ENCODE measurements at regions not wholly inside any gene's neighbourhood (a gene's known extent, or its start where the extent isn't known, plus 50 kb on each side); places are given as distances from the start of the nearest gene placed in this dataset.

DNA sequence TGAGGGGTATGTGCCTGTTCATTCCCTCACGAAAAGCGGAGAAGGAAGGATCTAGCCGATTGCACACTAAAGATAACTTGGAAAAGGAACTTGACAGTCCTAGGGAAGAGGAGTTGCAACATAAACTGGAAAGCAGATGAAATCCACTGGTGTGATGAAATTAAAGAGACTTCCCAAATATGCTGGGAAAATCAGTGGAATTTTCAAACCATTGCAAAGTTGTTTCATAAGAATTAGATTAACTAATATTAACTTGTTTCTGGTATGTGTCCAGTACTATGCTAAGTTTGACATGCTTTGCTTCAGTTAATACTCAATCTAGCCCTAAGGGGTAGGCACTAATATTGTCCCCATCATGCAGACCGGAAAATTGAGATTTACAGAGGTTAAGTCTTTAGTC lies 222.7 kb downstream of the IKZF2 start:
- TF ChIP-seq, protein P1, sequence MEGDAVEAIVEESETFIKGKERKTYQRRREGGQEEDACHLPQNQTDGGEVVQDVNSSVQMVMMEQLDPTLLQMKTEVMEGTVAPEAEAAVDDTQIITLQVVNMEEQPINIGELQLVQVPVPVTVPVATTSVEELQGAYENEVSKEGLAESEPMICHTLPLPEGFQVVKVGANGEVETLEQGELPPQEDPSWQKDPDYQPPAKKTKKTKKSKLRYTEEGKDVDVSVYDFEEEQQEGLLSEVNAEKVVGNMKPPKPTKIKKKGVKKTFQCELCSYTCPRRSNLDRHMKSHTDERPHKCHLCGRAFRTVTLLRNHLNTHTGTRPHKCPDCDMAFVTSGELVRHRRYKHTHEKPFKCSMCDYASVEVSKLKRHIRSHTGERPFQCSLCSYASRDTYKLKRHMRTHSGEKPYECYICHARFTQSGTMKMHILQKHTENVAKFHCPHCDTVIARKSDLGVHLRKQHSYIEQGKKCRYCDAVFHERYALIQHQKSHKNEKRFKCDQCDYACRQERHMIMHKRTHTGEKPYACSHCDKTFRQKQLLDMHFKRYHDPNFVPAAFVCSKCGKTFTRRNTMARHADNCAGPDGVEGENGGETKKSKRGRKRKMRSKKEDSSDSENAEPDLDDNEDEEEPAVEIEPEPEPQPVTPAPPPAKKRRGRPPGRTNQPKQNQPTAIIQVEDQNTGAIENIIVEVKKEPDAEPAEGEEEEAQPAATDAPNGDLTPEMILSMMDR (IDR thresholded peaks at IDR 0.05): no peak
- TF ChIP-seq POLR2A (IDR thresholded peaks at IDR 0.05): no peak
